ENCODE measurements at regions not wholly inside any gene's neighbourhood (a gene's known extent, or its start where the extent isn't known, plus 50 kb on each side); places are given as distances from the start of the nearest gene placed in this dataset.
"Not testable (repeated sequence)": the region's sequence is repeated elsewhere in the genome, so short reads cannot be mapped to it uniquely, and the experiment has no call there.

DNA sequence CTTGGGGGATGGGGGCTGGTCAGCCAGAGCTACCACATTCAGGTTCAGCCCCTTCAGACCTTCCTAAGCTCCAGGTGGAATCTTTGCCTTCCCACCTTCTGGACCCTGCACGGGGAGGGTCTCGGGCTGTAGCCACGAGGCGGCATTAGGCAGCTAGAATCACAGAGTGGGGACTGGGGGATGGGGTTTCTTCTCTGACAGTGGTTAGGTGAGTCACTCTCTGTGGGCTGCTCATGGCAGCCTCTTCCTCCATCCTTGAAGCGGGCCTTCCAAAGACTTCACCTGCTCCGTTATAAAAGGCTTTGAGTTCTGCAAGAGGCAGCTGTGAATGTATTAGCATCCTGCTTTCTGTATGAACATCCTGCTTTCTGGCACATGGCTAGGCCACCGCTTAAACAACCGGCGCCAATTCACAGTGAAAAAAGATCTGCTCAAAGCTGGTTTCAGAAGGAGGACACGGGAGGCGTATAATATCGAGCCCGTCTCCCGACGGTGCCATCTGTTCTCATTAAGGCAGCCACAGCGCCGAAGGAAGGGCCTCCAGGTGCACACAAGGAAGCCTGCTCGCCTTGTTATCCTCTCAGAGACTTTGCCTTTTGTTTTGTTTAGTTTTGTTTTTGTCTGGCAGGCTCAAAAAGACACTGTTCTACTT, 74.3 kb upstream of the IGFBP7 start:
- DNase-seq (ENCODE audit: low read depth in 2 of 2): no peak

DNA sequence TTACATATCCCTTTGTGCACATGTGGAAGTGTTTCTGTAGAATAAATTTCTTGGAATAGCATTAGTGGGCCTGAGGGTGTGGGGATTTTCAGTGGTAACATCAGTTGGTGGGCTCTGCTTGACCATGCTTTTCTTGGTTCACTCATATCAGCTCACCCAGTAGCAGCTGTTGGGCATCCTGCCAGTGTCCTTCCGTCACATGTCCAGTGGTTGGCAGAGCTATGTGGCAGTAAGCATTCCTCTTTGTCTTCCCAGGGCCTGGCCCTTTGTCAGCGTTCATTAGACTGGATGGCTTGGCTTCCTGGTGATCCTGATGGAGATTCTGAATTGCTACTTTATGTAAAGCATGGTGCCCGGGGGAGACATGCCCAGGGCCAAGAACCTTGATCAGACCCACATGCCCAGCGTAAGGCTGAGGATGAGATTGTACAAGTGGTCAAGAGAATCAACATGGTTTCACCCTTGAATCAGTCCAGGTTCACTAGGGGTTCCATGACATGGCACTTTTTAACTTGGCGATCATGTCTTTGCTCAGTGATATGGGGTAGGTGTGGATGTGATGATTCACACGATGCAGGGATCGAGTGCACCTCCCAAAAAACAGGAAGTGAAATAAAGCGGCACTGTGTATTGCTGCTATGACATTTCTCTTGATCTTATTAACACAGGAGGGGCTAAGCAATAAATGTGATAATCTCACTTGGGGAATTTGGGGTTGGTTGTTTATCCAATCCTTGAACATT, 72.1 kb upstream of the IGFBP7 start:
- no peak for DNase-seq (ENCODE audit: low read depth in 2 of 2)

- not testable (repeated sequence) for DNase-seq (ENCODE audit: low read depth in 2 of 2)
Measured at GRCh38 chr4:57173136-57173535, 63.0 kb upstream of the IGFBP7 start.

DNA sequence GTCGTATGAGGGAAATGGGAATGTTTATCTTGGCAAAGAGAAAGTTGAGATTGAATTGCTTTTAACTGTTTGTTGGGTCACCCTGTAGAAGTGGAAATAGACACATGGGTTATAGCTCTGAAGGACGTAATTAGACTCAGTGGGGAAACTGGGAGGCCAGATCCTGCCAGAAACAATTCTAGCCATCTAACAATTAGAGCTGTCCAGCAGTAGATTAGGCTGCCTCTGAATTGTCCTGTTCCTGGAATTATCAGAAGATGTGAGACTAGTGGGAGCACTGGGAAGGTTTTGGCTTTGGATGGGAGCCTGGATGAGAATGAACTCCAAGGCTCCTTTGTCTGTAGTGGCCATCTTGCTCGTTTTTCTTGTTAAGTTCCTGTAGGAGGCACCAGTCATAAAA, 61.9 kb upstream of the IGFBP7 start:
- no peak for DNase-seq (ENCODE audit: low read depth in 2 of 2)

DNA sequence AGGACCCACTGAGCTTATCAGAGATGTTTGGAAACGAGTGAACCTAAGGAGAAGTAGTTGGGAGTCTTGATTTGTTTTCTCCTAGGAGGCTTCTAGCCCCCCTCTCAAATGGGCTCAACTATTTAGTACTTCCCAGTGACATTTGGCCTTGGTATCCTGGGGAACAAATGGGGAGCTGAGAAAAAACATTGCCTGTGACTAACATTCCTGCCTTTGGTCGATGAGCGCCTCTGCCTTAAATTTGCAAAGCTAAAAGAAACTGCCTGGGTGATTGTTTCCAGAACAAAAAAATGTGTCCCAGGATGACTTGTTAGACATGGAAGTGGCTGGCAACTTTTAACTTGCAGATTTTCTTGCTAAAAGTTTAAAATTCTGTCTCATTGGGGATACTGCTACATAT, 58.8 kb upstream of the IGFBP7 start:
- DNase-seq (ENCODE audit: low read depth in 2 of 2): no peak

GRCh38 chr4:57163530-57164459, 53.6 kb upstream of the IGFBP7 start:
- DNase-seq (ENCODE audit: low read depth in 2 of 2): peak; percentile 50 to 59

DNA sequence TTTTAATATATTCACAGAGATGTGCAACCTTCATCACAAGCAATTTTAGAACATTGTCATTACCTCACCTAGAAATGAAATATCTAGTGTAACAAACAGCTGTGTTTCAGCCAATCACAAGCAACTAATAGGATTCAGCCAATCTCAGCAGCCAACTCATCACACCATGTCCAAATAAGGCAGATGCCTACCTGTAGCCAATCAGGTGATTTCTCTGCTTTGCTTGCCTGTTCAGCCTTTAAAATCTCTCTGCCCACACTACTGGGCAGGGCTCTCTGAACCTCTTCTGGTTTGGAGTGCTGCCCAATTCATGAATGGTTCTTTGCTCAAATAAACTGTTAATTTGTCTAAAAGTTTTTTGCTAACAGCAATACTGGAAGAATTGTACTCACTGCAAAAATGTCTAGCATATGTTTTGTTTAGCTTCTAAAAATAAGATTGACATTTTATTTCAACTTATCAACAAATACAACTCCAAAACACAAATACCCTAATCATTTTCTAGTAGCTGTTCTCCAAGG, 52.4 kb upstream of the IGFBP7 start:
- DNase-seq (ENCODE audit: low read depth in 2 of 2): no peak

Data from stimulated activated CD8-positive, alpha-beta memory T cell treated with anti-CD3 and anti-CD28 coated beads, Interleukin-15, amount 100 ng/mL, for 48 hours (primary cell).